ENCODE measurements at regions not wholly inside any gene's neighbourhood (a gene's known extent, or its start where the extent isn't known, plus 50 kb on each side); places are given as distances from the start of the nearest gene placed in this dataset.

DNA sequence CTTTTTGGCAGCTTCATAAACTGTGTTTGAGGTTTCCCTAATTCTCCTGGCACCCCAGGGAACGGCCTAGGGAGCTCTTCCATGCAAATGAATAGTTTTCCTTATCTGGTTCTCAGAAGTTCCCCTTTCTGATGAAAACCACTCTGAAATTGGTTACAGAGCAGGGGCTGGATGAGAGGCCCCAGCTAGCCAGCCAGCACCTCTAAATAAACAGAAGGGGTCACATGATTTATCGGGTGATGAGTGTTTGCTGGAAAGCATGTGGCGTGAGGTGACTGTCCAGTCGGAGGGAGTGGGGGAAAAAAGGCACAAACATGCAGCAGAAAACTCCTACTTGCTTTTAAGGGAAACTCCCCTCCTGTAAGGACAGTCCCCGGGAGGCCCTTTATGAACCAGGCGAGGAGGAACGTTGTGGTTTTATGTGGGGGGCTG, 261.2 kb upstream of the ANKRD55 start:
- H3K4me2 ChIP-seq (ENCODE audit: low read length): no peak overlapping the region
- H3K9me3 ChIP-seq (ENCODE audit: low read length): no peaks in the 10 kb centered on the region
- no peaks in the 10 kb centered on the region for H3F3A ChIP-seq (ENCODE audit: insufficient read depth, low read length, poor library complexity, severe bottlenecking)
- H3K79me2 ChIP-seq (replicated peaks; ENCODE audit: insufficient read depth, low read length): no peaks in the 10 kb centered on the region
- H3K9ac ChIP-seq (ENCODE audit: low read length): no peak overlapping the region
- no peaks in the 10 kb centered on the region for H3K27me3 ChIP-seq (ENCODE audit: insufficient read depth, low read depth, low read length)
- H3K4me3 ChIP-seq (ENCODE audit: low read length): no peak overlapping the region
- H4K20me1 ChIP-seq (ENCODE audit: insufficient read depth): no peaks in the 10 kb centered on the region
- no peak overlapping the region for H3K27ac ChIP-seq (ENCODE audit: low read length)
- no peak for TF ChIP-seq RAD21 (conservative IDR thresholded peaks at IDR 0.05)
- no peak for TF ChIP-seq TAF1 (IDR thresholded peaks at IDR 0.05; ENCODE audit: low read depth)
- TF ChIP-seq, protein P1, sequence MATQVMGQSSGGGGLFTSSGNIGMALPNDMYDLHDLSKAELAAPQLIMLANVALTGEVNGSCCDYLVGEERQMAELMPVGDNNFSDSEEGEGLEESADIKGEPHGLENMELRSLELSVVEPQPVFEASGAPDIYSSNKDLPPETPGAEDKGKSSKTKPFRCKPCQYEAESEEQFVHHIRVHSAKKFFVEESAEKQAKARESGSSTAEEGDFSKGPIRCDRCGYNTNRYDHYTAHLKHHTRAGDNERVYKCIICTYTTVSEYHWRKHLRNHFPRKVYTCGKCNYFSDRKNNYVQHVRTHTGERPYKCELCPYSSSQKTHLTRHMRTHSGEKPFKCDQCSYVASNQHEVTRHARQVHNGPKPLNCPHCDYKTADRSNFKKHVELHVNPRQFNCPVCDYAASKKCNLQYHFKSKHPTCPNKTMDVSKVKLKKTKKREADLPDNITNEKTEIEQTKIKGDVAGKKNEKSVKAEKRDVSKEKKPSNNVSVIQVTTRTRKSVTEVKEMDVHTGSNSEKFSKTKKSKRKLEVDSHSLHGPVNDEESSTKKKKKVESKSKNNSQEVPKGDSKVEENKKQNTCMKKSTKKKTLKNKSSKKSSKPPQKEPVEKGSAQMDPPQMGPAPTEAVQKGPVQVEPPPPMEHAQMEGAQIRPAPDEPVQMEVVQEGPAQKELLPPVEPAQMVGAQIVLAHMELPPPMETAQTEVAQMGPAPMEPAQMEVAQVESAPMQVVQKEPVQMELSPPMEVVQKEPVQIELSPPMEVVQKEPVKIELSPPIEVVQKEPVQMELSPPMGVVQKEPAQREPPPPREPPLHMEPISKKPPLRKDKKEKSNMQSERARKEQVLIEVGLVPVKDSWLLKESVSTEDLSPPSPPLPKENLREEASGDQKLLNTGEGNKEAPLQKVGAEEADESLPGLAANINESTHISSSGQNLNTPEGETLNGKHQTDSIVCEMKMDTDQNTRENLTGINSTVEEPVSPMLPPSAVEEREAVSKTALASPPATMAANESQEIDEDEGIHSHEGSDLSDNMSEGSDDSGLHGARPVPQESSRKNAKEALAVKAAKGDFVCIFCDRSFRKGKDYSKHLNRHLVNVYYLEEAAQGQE (IDR thresholded peaks at IDR 0.05; ENCODE audit: borderline replicate concordance): no peak
- no peak for TF ChIP-seq EP300 (conservative IDR thresholded peaks at IDR 0.05; ENCODE audit: poor library complexity, severe bottlenecking)
- no peak for TF ChIP-seq EZH2 (IDR thresholded peaks at IDR 0.05; ENCODE audit: borderline replicate concordance, insufficient read depth, low read length, poor library complexity, severe bottlenecking)
- no peak for TF ChIP-seq MXI1 (conservative IDR thresholded peaks at IDR 0.05; ENCODE audit: poor library complexity, severe bottlenecking)
- TF ChIP-seq POLR2AphosphoS5 (IDR thresholded peaks at IDR 0.05): no peak
- no peak for TF ChIP-seq SMC3 (conservative IDR thresholded peaks at IDR 0.05; ENCODE audit: poor library complexity)
- no peaks in the 10 kb centered on the region for H3K36me3 ChIP-seq (ENCODE audit: insufficient read depth, low read length)
- H3K9me2 ChIP-seq (ENCODE audit: insufficient read depth, low read length): no peaks in the 10 kb centered on the region
- H2AFZ ChIP-seq (ENCODE audit: low read depth, low read length): no peak overlapping the region

DNA sequence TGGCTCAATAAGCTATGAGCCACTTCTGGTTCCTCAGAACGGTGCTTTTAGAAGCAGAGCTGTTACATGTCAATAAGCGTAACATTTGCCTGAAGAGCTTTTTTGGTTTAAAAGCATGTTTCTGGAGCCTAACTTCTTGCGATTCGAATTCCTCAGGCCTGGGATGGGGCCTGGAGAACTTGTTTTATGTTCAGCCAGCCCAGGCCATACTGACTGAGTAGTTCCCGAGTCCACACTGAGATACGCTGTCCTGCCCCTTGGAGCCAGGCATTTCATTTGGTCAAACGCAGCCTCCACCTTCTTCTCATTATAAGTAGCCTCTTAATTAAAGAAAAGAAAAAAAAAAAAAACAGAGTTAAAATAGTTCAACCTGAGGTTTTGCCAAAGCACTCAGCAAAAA, 260.6 kb upstream of the ANKRD55 start:
- Histone ChIP-seq H3K27me3 (ENCODE audit: insufficient read depth, low read depth, low read length) (no peaks in the 10 kb centered on the region), H3K9me3 (ENCODE audit: low read length) (no peaks in the 10 kb centered on the region)

More for the DNA sequence above, 260.6 kb upstream of the ANKRD55 start:
- H3K4me3 ChIP-seq (ENCODE audit: low read length): no peak overlapping the region
- no peaks in the 10 kb centered on the region for H3F3A ChIP-seq (ENCODE audit: insufficient read depth, low read length, poor library complexity, severe bottlenecking)
- no peak overlapping the region for H2AFZ ChIP-seq (ENCODE audit: low read depth, low read length)
- no peak for TF ChIP-seq RAD21 (conservative IDR thresholded peaks at IDR 0.05)
- TF ChIP-seq, protein P2, sequence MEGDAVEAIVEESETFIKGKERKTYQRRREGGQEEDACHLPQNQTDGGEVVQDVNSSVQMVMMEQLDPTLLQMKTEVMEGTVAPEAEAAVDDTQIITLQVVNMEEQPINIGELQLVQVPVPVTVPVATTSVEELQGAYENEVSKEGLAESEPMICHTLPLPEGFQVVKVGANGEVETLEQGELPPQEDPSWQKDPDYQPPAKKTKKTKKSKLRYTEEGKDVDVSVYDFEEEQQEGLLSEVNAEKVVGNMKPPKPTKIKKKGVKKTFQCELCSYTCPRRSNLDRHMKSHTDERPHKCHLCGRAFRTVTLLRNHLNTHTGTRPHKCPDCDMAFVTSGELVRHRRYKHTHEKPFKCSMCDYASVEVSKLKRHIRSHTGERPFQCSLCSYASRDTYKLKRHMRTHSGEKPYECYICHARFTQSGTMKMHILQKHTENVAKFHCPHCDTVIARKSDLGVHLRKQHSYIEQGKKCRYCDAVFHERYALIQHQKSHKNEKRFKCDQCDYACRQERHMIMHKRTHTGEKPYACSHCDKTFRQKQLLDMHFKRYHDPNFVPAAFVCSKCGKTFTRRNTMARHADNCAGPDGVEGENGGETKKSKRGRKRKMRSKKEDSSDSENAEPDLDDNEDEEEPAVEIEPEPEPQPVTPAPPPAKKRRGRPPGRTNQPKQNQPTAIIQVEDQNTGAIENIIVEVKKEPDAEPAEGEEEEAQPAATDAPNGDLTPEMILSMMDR (IDR thresholded peaks at IDR 0.05; ENCODE audit: poor library complexity, severe bottlenecking): no peak
- TF ChIP-seq SMC3 (conservative IDR thresholded peaks at IDR 0.05; ENCODE audit: poor library complexity): no peak
- no peak for TF ChIP-seq MXI1 (conservative IDR thresholded peaks at IDR 0.05; ENCODE audit: poor library complexity, severe bottlenecking)
- TF ChIP-seq TAF1 (IDR thresholded peaks at IDR 0.05; ENCODE audit: low read depth): no peak
- no peak for TF ChIP-seq EZH2 (IDR thresholded peaks at IDR 0.05; ENCODE audit: borderline replicate concordance, insufficient read depth, low read length, poor library complexity, severe bottlenecking)
- no peak for TF ChIP-seq EP300 (conservative IDR thresholded peaks at IDR 0.05; ENCODE audit: poor library complexity, severe bottlenecking)
- TF ChIP-seq, protein P1 (IDR thresholded peaks at IDR 0.05; ENCODE audit: borderline replicate concordance): no peak
- no peak for TF ChIP-seq POLR2AphosphoS5 (IDR thresholded peaks at IDR 0.05)
- no peaks in the 10 kb centered on the region for H3K9me2 ChIP-seq (ENCODE audit: insufficient read depth, low read length)
- H3K9ac ChIP-seq (ENCODE audit: low read length): no peak overlapping the region
- H4K20me1 ChIP-seq (ENCODE audit: insufficient read depth): no peaks in the 10 kb centered on the region
- no peak overlapping the region for H3K27ac ChIP-seq (ENCODE audit: low read length)
- H3K36me3 ChIP-seq (ENCODE audit: insufficient read depth, low read length): no peaks in the 10 kb centered on the region
- H3K79me2 ChIP-seq (replicated peaks; ENCODE audit: insufficient read depth, low read length): no peaks in the 10 kb centered on the region
- no peak overlapping the region for H3K4me2 ChIP-seq (ENCODE audit: low read length)
